Spleen (tissue), 11 donors: ENCODE measurements at regions not wholly inside any gene's neighbourhood (a gene's known extent, or its start where the extent isn't known, plus 50 kb on each side); places are given as distances from the start of the nearest gene placed in this dataset.

ENCODE experiments used
- DNase-seq: peaks from one replicate; pipeline ENCODE4 v3.0.0-alpha.2; 2020
- H3K27ac ChIP-seq, 8 donors: fragments of 200-600 bp; sonication (generic) in 7 of 8; 1 replicate in 4 of 8; 2 replicates in 4 of 8; pipeline versions ENCODE4 v1.5.0 to v1.8.0; 2016 to 2021; ENCODE audit warnings: inconsistent platforms in 4 of 8, mild to moderate bottlenecking in 4 of 8, moderate library complexity in 1 of 8
- H3K27me3 ChIP-seq, 7 donors: fragments of 200-600 bp; sonication (generic) in 6 of 7; replicated peaks in 1 of 7; 1 replicate in 4 of 7; 2 replicates in 3 of 7; pipeline versions ENCODE4 v1.5.0 to v1.8.0; 2016 to 2021; ENCODE audit warnings: inconsistent platforms in 3 of 7, mild to moderate bottlenecking in 1 of 7
- H3K36me3 ChIP-seq, 6 donors: fragments of 200-600 bp; sonication (generic) in 5 of 6; 1 replicate in 4 of 6; 2 replicates in 2 of 6; pipeline versions ENCODE4 v1.5.0 to v1.8.0; 2016 to 2021; ENCODE audit warnings: inconsistent platforms in 2 of 6
- H3K4me1 ChIP-seq, 6 donors: fragments of 200-600 bp; sonication (generic) in 5 of 6; 1 replicate in 3 of 6; 2 replicates in 3 of 6; pipeline versions ENCODE4 v1.5.0 to v1.8.0; 2016 to 2021; ENCODE audit warnings: inconsistent platforms in 3 of 6
- H3K4me3 ChIP-seq, 8 donors: fragments of 200-600 bp; sonication (generic) in 7 of 8; 1 replicate in 4 of 8; 2 replicates in 4 of 8; pipeline versions ENCODE4 v1.5.0 to v1.8.0; 2016 to 2021; ENCODE audit warnings: inconsistent platforms in 4 of 8, mild to moderate bottlenecking in 4 of 8, moderate library complexity in 2 of 8
- H3K9me3 ChIP-seq, 8 donors: fragments of 200-600 bp; sonication (generic) in 7 of 8; 1 replicate in 4 of 8; 2 replicates in 4 of 8; pipeline versions ENCODE4 v1.5.0 to v1.8.0; 2016 to 2021; ENCODE audit warnings: inconsistent platforms in 4 of 8
- CTCF ChIP-seq, 11 experiments: fragments of 200-600 bp in 7 of 11; fragments of 450-650 bp in 4 of 11; sonication (generic) in 4 of 11; IDR thresholded peaks in 8 of 11; conservative IDR thresholded peaks in 3 of 11; 1 replicate in 7 of 11; 2 replicates in 4 of 11; pipeline versions ENCODE4 v1.4.0 to v1.8.0; 2016 to 2021; ENCODE audit warnings: antibody characterized with exemption in 11 of 11, inconsistent platforms in 4 of 11, mild to moderate bottlenecking in 1 of 11
- POLR2A ChIP-seq, 3 donors: fragments of 450-650 bp; IDR thresholded peaks; one replicate each; pipeline ENCODE4 v1.5.1; 2017; ENCODE audit warnings: antibody characterized with exemption in 3 of 3, mild to moderate bottlenecking in 1 of 3
- POLR2AphosphoS5 ChIP-seq, 3 donors: sonication (generic); formaldehyde crosslinking; IDR thresholded peaks; one replicate each; pipeline ENCODE4 v1.5.1; 2017; ENCODE audit warnings: antibody characterized with exemption in 3 of 3
- WGBS, 5 donors: extraction: QIAGEN DNeasy Blood & Tissue Kit in 3 of 5; methylation state at CpG; one replicate each; pipeline versions ENCODE4 v1.1.5 to v1.1.7; 2013 to 2018; 5-methylcytosine and 5-hydroxymethylcytosine counted together
- intact Hi-C: fragments of 100-400 bp; cut with DNase I; formaldehyde crosslinking; loops from one replicate; pipeline ENCODE4 v1.15.0; 2023; ENCODE audit warnings: low total_unique reads
- donor health status: healthy with polysubstance abuse.
- donor health status: DM: no; HTN: no; CAD: no; lungs with moderate emphysema.
- donor health status: DM: no; HTN: no; CAD: no.
- donor health status: Bipolar disorder and iron deficiency.
- donor health status: healthy.
- donor health status: DM: no; HTN: no; CAD: no.
- donor health status: DM: yes; HTN: yes; CAD: no.

- DNase-seq = no peak
- TF ChIP-seq POLR2AphosphoS5 (IDR thresholded peaks at IDR 0.05) (no peak), POLR2A (IDR thresholded peaks at IDR 0.05) (no peak), CTCF (IDR thresholded peaks at IDR 0.05 in 8 of 11, conservative IDR thresholded peaks at IDR 0.05 in 3 of 11) (no peak)
- Histone ChIP-seq H3K36me3 (no peaks in the 10 kb centered on the region), H3K4me3 (no peak overlapping the region), H3K4me1 (no peaks in the 10 kb centered on the region), H3K27ac (no peak overlapping the region), H3K9me3 (peaks cover 3 to 79% (median 40%) of the 10 kb centered on the region in 8 donors), H3K27me3 (no peaks in the 10 kb centered on the region)
- intact Hi-C loops = no loop called here
- 39 to 74% (median 55%) methylated on average over 4 of the region's 4 CpGs for WGBS, 5 donors
Measured at GRCh38 chr5:97355775-97356174, 172.7 kb upstream of the RIOK2 start.

GRCh38 chr5:97363577-97363976 is 180.5 kb upstream of the RIOK2 start:
- Histone ChIP-seq H3K4me1 (no peaks in the 10 kb centered on the region), H3K9me3 (peaks cover 0 to 27% (median 6%) of the 10 kb centered on the region in 8 donors), H3K4me3 (no peak overlapping the region), H3K27ac (no peak overlapping the region), H3K27me3 (no peaks in the 10 kb centered on the region), H3K36me3 (no peaks in the 10 kb centered on the region)
- intact Hi-C loops = no loop called here
- DNase-seq = no peak
- 35 to 60% (median 47%) methylated on average over 3 of the region's 3 CpGs for WGBS, 5 donors
- TF ChIP-seq CTCF (IDR thresholded peaks at IDR 0.05 in 8 of 11, conservative IDR thresholded peaks at IDR 0.05 in 3 of 11) (no peak), POLR2A (IDR thresholded peaks at IDR 0.05) (no peak), POLR2AphosphoS5 (IDR thresholded peaks at IDR 0.05) (no peak)

GRCh38 chr5:97364731-97365130 is 181.7 kb upstream of the RIOK2 start:
- no peak overlapping the region for H3K4me3 ChIP-seq
- 26 to 52% (median 39%) methylated on average over 1 of the region's 1 CpG for WGBS, 5 donors
- DNase-seq = no peak
- H3K27me3 ChIP-seq = no peaks in the 10 kb centered on the region
- H3K9me3 ChIP-seq = peaks cover 0 to 26% (median 6%) of the 10 kb centered on the region in 8 donors
- intact Hi-C loops = no loop called here
- TF ChIP-seq POLR2AphosphoS5 (IDR thresholded peaks at IDR 0.05) (no peak), CTCF (IDR thresholded peaks at IDR 0.05 in 8 of 11, conservative IDR thresholded peaks at IDR 0.05 in 3 of 11) (no peak), POLR2A (IDR thresholded peaks at IDR 0.05) (no peak)
- H3K27ac ChIP-seq = no peak overlapping the region
- H3K36me3 ChIP-seq = no peaks in the 10 kb centered on the region
- no peaks in the 10 kb centered on the region for H3K4me1 ChIP-seq

- Histone ChIP-seq H3K36me3 (no peaks in the 10 kb centered on the region), H3K27me3 (no peaks in the 10 kb centered on the region), H3K9me3 (peaks cover 0 to 28% (median 6%) of the 10 kb centered on the region in 8 donors), H3K4me1 (no peaks in the 10 kb centered on the region), H3K27ac (no peak overlapping the region), H3K4me3 (no peak overlapping the region)
- intact Hi-C loops = no loop called here
- no peak for DNase-seq
- no peak for TF ChIP-seq POLR2A (IDR thresholded peaks at IDR 0.05)
- no peak for TF ChIP-seq POLR2AphosphoS5 (IDR thresholded peaks at IDR 0.05)
- no peak for TF ChIP-seq CTCF (IDR thresholded peaks at IDR 0.05 in 8 of 11, conservative IDR thresholded peaks at IDR 0.05 in 3 of 11)
Measured at GRCh38 chr5:97365163-97365845, 182.3 kb upstream of the RIOK2 start.
